Keratinocyte (primary cell): ENCODE measurements at regions not wholly inside any gene's neighbourhood (a gene's known extent, or its start where the extent isn't known, plus 50 kb on each side); places are given as distances from the start of the nearest gene placed in this dataset.

Experiments
- DNase-seq: peaks from one replicate; pipeline ENCODE4 v3.0.0-alpha.2; 2011; ENCODE audit warnings: low read depth, missing footprints, low spot score
- FAIRE-seq: peaks from 2 replicates; lab custom pipeline; 2011; peaks lifted over from hg19 to GRCh38; lab: Jason Lieb, UNC
- H2AFZ ChIP-seq: 2 replicates; pipeline ENCODE4 v1.6.0; 2012; ENCODE audit warnings: low read length, control low read depth, inconsistent platforms; ENCODE audit not compliant: control insufficient read depth
- H3K27ac ChIP-seq: 2 replicates; pipeline ENCODE4 v1.5.1; 2011; ENCODE audit warnings: low read length; ENCODE audit not compliant: control insufficient read depth, insufficient read depth
- H3K27me3 ChIP-seq: 3 replicates; pipeline ENCODE4 v1.6.0; 2011; ENCODE audit warnings: low read length; ENCODE audit not compliant: control insufficient read depth, insufficient read depth; ENCODE audit errors: extremely low read depth
- H3K36me3 ChIP-seq, 2 experiments: 2 replicates in 1 of 2; 3 replicates in 1 of 2; pipeline ENCODE4 v1.5.1; 2011; ENCODE audit warnings: low read length in 2 of 2, mild to moderate bottlenecking in 1 of 2; ENCODE audit not compliant: control insufficient read depth in 2 of 2, insufficient read depth in 2 of 2; ENCODE audit errors: extremely low read depth in 1 of 2
- H3K4me1 ChIP-seq: 3 replicates; pipeline ENCODE4 v1.5.1; 2011; ENCODE audit warnings: low read length; ENCODE audit not compliant: control insufficient read depth, insufficient read depth; ENCODE audit errors: extremely low read depth
- H3K4me2 ChIP-seq: 3 replicates; pipeline ENCODE4 v1.6.0; 2011; ENCODE audit warnings: low read depth, low read length; ENCODE audit not compliant: control insufficient read depth, insufficient read depth; ENCODE audit errors: extremely low read depth
- H3K4me3 ChIP-seq, 3 experiments: fragments of 200-600 bp in 1 of 3; sonication (generic) in 1 of 3; 2 replicates in 2 of 3; 3 replicates in 1 of 3; pipeline ENCODE4 v1.5.1; 2011 to 2016; ENCODE audit warnings: low read length in 3 of 3, mild to moderate bottlenecking in 3 of 3, control low read depth in 2 of 3, inconsistent platforms in 1 of 3, low read depth in 1 of 3, mixed read lengths in 1 of 3, mixed run types in 1 of 3, moderate library complexity in 1 of 3; ENCODE audit not compliant: control insufficient read depth in 2 of 3, insufficient read depth in 2 of 3; ENCODE audit errors: extremely low read depth in 1 of 3
- H3K79me2 ChIP-seq: 2 replicates; pipeline ENCODE4 v1.6.0; 2012; ENCODE audit warnings: low read length; ENCODE audit not compliant: control insufficient read depth, insufficient read depth
- H3K9ac ChIP-seq: 3 replicates; pipeline ENCODE4 v1.6.0; 2011; ENCODE audit warnings: low read length; ENCODE audit not compliant: control insufficient read depth, insufficient read depth; ENCODE audit errors: extremely low read depth
- H3K9me1 ChIP-seq: 3 replicates; pipeline ENCODE4 v1.6.0; 2011; ENCODE audit warnings: low read length; ENCODE audit not compliant: control insufficient read depth, insufficient read depth; ENCODE audit errors: extremely low read depth
- H3K9me3 ChIP-seq: 2 replicates; pipeline ENCODE4 v1.5.1; 2012; ENCODE audit warnings: low read depth, low read length; ENCODE audit not compliant: control insufficient read depth
- H4K20me1 ChIP-seq: 3 replicates; pipeline ENCODE4 v1.6.0; 2011; ENCODE audit warnings: low read length; ENCODE audit not compliant: control insufficient read depth, insufficient read depth; ENCODE audit errors: extremely low read depth
- CTCF ChIP-seq, 3 experiments: IDR thresholded peaks in 1 of 3; conservative IDR thresholded peaks in 1 of 3; optimal IDR thresholded peaks in 1 of 3; 2 replicates in 2 of 3; 3 replicates in 1 of 3; pipeline versions ENCODE3 to v1.5.1; 2011; ENCODE audit warnings: low read length in 3 of 3, mild to moderate bottlenecking in 3 of 3, moderate library complexity in 2 of 3, control low read depth in 1 of 3, inconsistent platforms in 1 of 3; ENCODE audit not compliant: insufficient read depth in 2 of 3; ENCODE audit errors: extremely low read depth in 1 of 3
- EZH2 ChIP-seq: IDR thresholded peaks from one replicate; pipeline ENCODE4 v1.6.1; 2012; ENCODE audit warnings: inconsistent platforms, mild to moderate bottlenecking, low read length, moderate library complexity
- dilution Hi-C: fragments of 300-500 bp; cut with MboI; formaldehyde crosslinking; loops from one replicate; pipeline ENCODE4 v1.7.0; 2020; ENCODE audit warnings: low sequenced_read_pairs; ENCODE audit not compliant: extremely low pct_ligation_motif_present

- Histone ChIP-seq H3K36me3 (no peaks in the 10 kb centered on the region), H4K20me1 (no peaks in the 10 kb centered on the region), H3K9me1 (no peaks in the 10 kb centered on the region), H3K79me2 (no peaks in the 10 kb centered on the region), H3K27me3 (no peaks in the 10 kb centered on the region), H3K4me1 (no peaks in the 10 kb centered on the region), H3K4me2 (no peak overlapping the region), H2AFZ (no peak overlapping the region), H3K4me3 (no peak overlapping the region), H3K9ac (no peak overlapping the region), H3K27ac (no peak overlapping the region), H3K9me3 (no peaks in the 10 kb centered on the region)
- FAIRE-seq (no peak), DNase-seq (no peak)
- dilution Hi-C loops: no loop called here
- no peak for TF ChIP-seq CTCF (optimal IDR thresholded peaks at IDR 0.05 in 1 of 3, IDR thresholded peaks at IDR 0.05 in 1 of 3, conservative IDR thresholded peaks at IDR 0.05 in 1 of 3; ENCODE audit: extremely low read depth in 1 of 3, insufficient read depth in 2 of 3, low read length in 3 of 3)
Measured at GRCh38 chr2:41543726-41544125, 504.1 kb upstream of the PKDCC start.

- H3K9me1 ChIP-seq: no peaks in the 10 kb centered on the region
- H3K27me3 ChIP-seq: no peaks in the 10 kb centered on the region
- H3K4me1 ChIP-seq: no peaks in the 10 kb centered on the region
- no peak overlapping the region for H3K9ac ChIP-seq
- no peak for DNase-seq
- H3K4me3 ChIP-seq: no peak overlapping the region
- no peak for FAIRE-seq
- no peaks in the 10 kb centered on the region for H3K79me2 ChIP-seq
- TF ChIP-seq EZH2: no peak
- no peak for TF ChIP-seq CTCF (optimal IDR thresholded peaks at IDR 0.05 in 1 of 3, IDR thresholded peaks at IDR 0.05 in 1 of 3, conservative IDR thresholded peaks at IDR 0.05 in 1 of 3; ENCODE audit: extremely low read depth in 1 of 3, insufficient read depth in 2 of 3, low read length in 3 of 3)
- H4K20me1 ChIP-seq: no peaks in the 10 kb centered on the region
- H3K9me3 ChIP-seq: no peaks in the 10 kb centered on the region
- no peaks in the 10 kb centered on the region for H3K36me3 ChIP-seq
- dilution Hi-C loops: no loop called here
- H3K4me2 ChIP-seq: no peak overlapping the region
- H3K27ac ChIP-seq: no peak overlapping the region
- no peak overlapping the region for H2AFZ ChIP-seq
Measured at GRCh38 chr2:41544709-41545108, 503.1 kb upstream of the PKDCC start.
